ENCODE measurements at regions not wholly inside any gene's neighbourhood (a gene's known extent, or its start where the extent isn't known, plus 50 kb on each side); places are given as distances from the start of the nearest gene placed in this dataset.

- Histone ChIP-seq H3K27ac (no peak overlapping the region), H3K4me3 (no peak overlapping the region), H3K36me3 (no peaks in the 10 kb centered on the region), H3K27me3 (no peaks in the 10 kb centered on the region), H3K9me3 (no peaks in the 10 kb centered on the region), H3K4me1 (no peaks in the 10 kb centered on the region)
- DNase-seq (ENCODE audit: low spot score in 2 of 2) = no peak
- no peak for TF ChIP-seq CTCF (IDR thresholded peaks at IDR 0.05)
- TF ChIP-seq POLR2AphosphoS5 (IDR thresholded peaks at IDR 0.05) = no peak
- TF ChIP-seq POLR2A (IDR thresholded peaks at IDR 0.05) = no peak
- intact Hi-C loops (cut with DNase I; ENCODE audit: low total_unique reads) = no loop called here
These were observed 189.7 kb upstream of the PLPPR1 start for GRCh38 chr9:100838857-100839256.

- intact Hi-C loops (cut with DNase I; ENCODE audit: low total_unique reads) = no loop called here
- TF ChIP-seq POLR2AphosphoS5 (IDR thresholded peaks at IDR 0.05) (no peak), POLR2A (IDR thresholded peaks at IDR 0.05) (no peak), CTCF (IDR thresholded peaks at IDR 0.05) (no peak)
- Histone ChIP-seq H3K4me1 (no peaks in the 10 kb centered on the region), H3K9me3 (no peaks in the 10 kb centered on the region), H3K4me3 (no peak overlapping the region), H3K36me3 (no peaks in the 10 kb centered on the region), H3K27ac (no peak overlapping the region), H3K27me3 (no peaks in the 10 kb centered on the region)
- DNase-seq (ENCODE audit: low spot score in 2 of 2) = no peak
These were observed 179.8 kb upstream of the PLPPR1 start for GRCh38 chr9:100848726-100849125.

GRCh38 chr9:100852088-100852487 is 176.4 kb upstream of the PLPPR1 start:
- Histone ChIP-seq H3K27ac (no peak overlapping the region), H3K9me3 (no peaks in the 10 kb centered on the region), H3K4me1 (no peaks in the 10 kb centered on the region), H3K4me3 (no peak overlapping the region), H3K36me3 (no peaks in the 10 kb centered on the region), H3K27me3 (no peaks in the 10 kb centered on the region)
- TF ChIP-seq POLR2A (IDR thresholded peaks at IDR 0.05) = no peak
- no peak for TF ChIP-seq CTCF (IDR thresholded peaks at IDR 0.05)
- no peak for TF ChIP-seq POLR2AphosphoS5 (IDR thresholded peaks at IDR 0.05)
- intact Hi-C loops (cut with DNase I; ENCODE audit: low total_unique reads) = no loop called here
- no peak for DNase-seq (ENCODE audit: low spot score in 2 of 2)

GRCh38 chr9:100856238-100856637 is 172.3 kb upstream of the PLPPR1 start:
- Histone ChIP-seq H3K4me1 (no peaks in the 10 kb centered on the region), H3K27ac (no peak overlapping the region), H3K27me3 (no peaks in the 10 kb centered on the region), H3K36me3 (no peaks in the 10 kb centered on the region), H3K4me3 (no peak overlapping the region), H3K9me3 (peaks cover 0 to 9% of the 10 kb centered on the region in 2 donors)
- no peak for TF ChIP-seq CTCF (IDR thresholded peaks at IDR 0.05)
- TF ChIP-seq POLR2A (IDR thresholded peaks at IDR 0.05) = no peak
- no peak for TF ChIP-seq POLR2AphosphoS5 (IDR thresholded peaks at IDR 0.05)
- no peak for DNase-seq (ENCODE audit: low spot score in 2 of 2)
- intact Hi-C loops (cut with DNase I; ENCODE audit: low total_unique reads) = no loop called here

GRCh38 chr9:100865111-100865510 is 163.4 kb upstream of the PLPPR1 start:
- Histone ChIP-seq H3K36me3 (no peaks in the 10 kb centered on the region), H3K4me1 (no peaks in the 10 kb centered on the region), H3K27me3 (no peaks in the 10 kb centered on the region), H3K4me3 (no peak overlapping the region), H3K27ac (no peak overlapping the region), H3K9me3 (peaks cover 0 to 9% of the 10 kb centered on the region in 2 donors)
- TF ChIP-seq CTCF (IDR thresholded peaks at IDR 0.05) (no peak), POLR2A (IDR thresholded peaks at IDR 0.05) (no peak), POLR2AphosphoS5 (IDR thresholded peaks at IDR 0.05) (no peak)
- intact Hi-C loops (cut with DNase I; ENCODE audit: low total_unique reads) = no loop called here
- no peak for DNase-seq (ENCODE audit: low spot score in 2 of 2)

Data from breast epithelium (tissue), 4 donors.